ENCODE measurements at regions not wholly inside any gene's neighbourhood (a gene's known extent, or its start where the extent isn't known, plus 50 kb on each side); places are given as distances from the start of the nearest gene placed in this dataset.

GRCh38 chr15:35958021-35958420 is 412.1 kb upstream of the DPH6 start:
- TF ChIP-seq CTCF (IDR thresholded peaks at IDR 0.05), result no peak
- no peak for TF ChIP-seq POLR2A (IDR thresholded peaks at IDR 0.05)

Data from tibial nerve (tissue), 3 donors.